Ishikawa (cell line): ENCODE measurements at regions not wholly inside any gene's neighbourhood (a gene's known extent, or its start where the extent isn't known, plus 50 kb on each side); places are given as distances from the start of the nearest gene placed in this dataset.

Experiments used
- CEBPB ChIP-seq: IDR thresholded peaks from 2 replicates; pipeline ENCODE4 v1.6.1; 2012
- EP300 ChIP-seq: IDR thresholded peaks from 2 replicates; pipeline ENCODE4 v1.6.1; 2012; ENCODE audit warnings: borderline replicate concordance
- MAX ChIP-seq: IDR thresholded peaks from 2 replicates; pipeline ENCODE4 v1.6.1; 2012
- TAF1 ChIP-seq: IDR thresholded peaks from 2 replicates; pipeline ENCODE4 v1.6.1; 2012; ENCODE audit warnings: low read depth, mild to moderate bottlenecking
- YY1 ChIP-seq: IDR thresholded peaks from 2 replicates; pipeline ENCODE4 v1.6.1; 2012; ENCODE audit warnings: low read depth
- ZBTB7A ChIP-seq: IDR thresholded peaks from 2 replicates; pipeline ENCODE4 v1.6.1; 2012; ENCODE audit warnings: low read depth

GRCh38 chr10:3683560-3683959 lies 101.4 kb downstream of the KLF6 start:
- TF ChIP-seq TAF1 (no peak), ZBTB7A (no peak), CEBPB (no peak), EP300 (no peak), YY1 (no peak), MAX (no peak)
